Body of pancreas (tissue), 4 donors: ENCODE measurements at regions not wholly inside any gene's neighbourhood (a gene's known extent, or its start where the extent isn't known, plus 50 kb on each side); places are given as distances from the start of the nearest gene placed in this dataset.

Source experiments
- POLR2A ChIP-seq, 3 donors: fragments of 450-650 bp; IDR thresholded peaks; one replicate each; pipeline ENCODE4 v1.6.1; 2016; ENCODE audit warnings: antibody characterized with exemption in 3 of 3, mild to moderate bottlenecking in 2 of 3
- TF ChIP-seq, protein P1 (sequence below), 7 experiments: fragments of 450-650 bp in 4 of 7; fragments of 200-600 bp in 3 of 7; sonication (generic) in 3 of 7; IDR thresholded peaks; one replicate each; pipeline ENCODE4 v1.5.1; 2016 to 2019; ENCODE audit warnings: antibody characterized with exemption in 7 of 7

DNA sequence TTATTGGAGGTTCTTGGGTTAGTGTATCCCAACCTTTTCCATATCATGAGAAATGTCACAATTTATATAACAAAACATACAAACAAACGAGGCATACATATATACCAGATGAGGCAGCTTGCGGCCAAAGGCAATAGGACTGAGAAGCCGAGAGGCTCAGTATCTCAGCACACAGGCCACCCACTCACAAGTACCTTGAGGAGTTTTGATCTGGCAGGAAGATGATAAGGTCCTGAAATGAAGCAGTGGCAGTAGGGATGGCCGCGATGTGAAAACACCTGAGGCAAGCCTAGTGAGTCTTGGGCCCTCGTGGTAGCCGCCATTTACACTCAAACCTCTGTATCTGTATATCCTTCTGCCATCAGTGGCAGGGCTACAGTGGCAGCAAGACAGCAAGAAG, 55.3 kb upstream of the PRPS1 start:
- TF ChIP-seq POLR2A (IDR thresholded peaks at IDR 0.05), result no peak
- TF ChIP-seq, protein P1, sequence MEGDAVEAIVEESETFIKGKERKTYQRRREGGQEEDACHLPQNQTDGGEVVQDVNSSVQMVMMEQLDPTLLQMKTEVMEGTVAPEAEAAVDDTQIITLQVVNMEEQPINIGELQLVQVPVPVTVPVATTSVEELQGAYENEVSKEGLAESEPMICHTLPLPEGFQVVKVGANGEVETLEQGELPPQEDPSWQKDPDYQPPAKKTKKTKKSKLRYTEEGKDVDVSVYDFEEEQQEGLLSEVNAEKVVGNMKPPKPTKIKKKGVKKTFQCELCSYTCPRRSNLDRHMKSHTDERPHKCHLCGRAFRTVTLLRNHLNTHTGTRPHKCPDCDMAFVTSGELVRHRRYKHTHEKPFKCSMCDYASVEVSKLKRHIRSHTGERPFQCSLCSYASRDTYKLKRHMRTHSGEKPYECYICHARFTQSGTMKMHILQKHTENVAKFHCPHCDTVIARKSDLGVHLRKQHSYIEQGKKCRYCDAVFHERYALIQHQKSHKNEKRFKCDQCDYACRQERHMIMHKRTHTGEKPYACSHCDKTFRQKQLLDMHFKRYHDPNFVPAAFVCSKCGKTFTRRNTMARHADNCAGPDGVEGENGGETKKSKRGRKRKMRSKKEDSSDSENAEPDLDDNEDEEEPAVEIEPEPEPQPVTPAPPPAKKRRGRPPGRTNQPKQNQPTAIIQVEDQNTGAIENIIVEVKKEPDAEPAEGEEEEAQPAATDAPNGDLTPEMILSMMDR (IDR thresholded peaks at IDR 0.05), result no peak
